ENCODE measurements at regions not wholly inside any gene's neighbourhood (a gene's known extent, or its start where the extent isn't known, plus 50 kb on each side); places are given as distances from the start of the nearest gene placed in this dataset.

DNA sequence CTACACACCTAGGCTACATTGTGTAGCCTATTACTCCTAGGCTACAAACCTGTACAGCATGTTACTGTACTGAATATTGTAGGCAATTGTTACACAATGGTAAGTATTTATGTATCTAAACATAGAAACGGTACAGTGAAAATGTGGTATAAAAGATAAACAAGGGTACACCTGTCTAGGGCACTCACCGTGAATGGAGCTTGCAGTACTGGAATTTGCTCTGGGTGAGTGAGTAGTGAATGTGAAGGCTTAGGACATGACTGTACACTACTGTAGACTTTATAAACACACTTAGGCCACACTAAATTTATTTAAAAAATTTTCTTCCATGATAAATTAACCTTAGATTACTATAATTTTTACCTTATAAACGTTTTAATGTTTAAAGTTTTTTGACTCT is 171.7 kb upstream of the NCAM1 start:
- CTCF ChIA-PET, result no interaction called here

GRCh38 chr11:112790286-112790685 is 170.9 kb upstream of the NCAM1 start:
- DNase-seq (ENCODE audit: low read depth, low spot score), result no peak
- Histone ChIP-seq H3K9me3 (ENCODE audit: control insufficient read depth, insufficient read depth, low read length) (no peaks in the 10 kb centered on the region), H3K27me3 (ENCODE audit: control insufficient read depth, insufficient read depth, low read length) (no peaks in the 10 kb centered on the region), H3K4me3 (ENCODE audit: low read depth, low read length) (no peak overlapping the region), H3K27ac (ENCODE audit: low read depth, low read length) (no peak overlapping the region)
- ChIA-PET POLR2A (no interaction called here), CTCF (interaction anchor here (0.7 kb wide), 1 partner anchor 25 kb away, joined by 3 read pairs; no protein-coding TSS in a partner anchor)
- TF ChIP-seq, protein P1, sequence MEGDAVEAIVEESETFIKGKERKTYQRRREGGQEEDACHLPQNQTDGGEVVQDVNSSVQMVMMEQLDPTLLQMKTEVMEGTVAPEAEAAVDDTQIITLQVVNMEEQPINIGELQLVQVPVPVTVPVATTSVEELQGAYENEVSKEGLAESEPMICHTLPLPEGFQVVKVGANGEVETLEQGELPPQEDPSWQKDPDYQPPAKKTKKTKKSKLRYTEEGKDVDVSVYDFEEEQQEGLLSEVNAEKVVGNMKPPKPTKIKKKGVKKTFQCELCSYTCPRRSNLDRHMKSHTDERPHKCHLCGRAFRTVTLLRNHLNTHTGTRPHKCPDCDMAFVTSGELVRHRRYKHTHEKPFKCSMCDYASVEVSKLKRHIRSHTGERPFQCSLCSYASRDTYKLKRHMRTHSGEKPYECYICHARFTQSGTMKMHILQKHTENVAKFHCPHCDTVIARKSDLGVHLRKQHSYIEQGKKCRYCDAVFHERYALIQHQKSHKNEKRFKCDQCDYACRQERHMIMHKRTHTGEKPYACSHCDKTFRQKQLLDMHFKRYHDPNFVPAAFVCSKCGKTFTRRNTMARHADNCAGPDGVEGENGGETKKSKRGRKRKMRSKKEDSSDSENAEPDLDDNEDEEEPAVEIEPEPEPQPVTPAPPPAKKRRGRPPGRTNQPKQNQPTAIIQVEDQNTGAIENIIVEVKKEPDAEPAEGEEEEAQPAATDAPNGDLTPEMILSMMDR (IDR thresholded peaks at IDR 0.05; ENCODE audit: low read depth, low read length), result no peak

More for the DNA sequence above, 171.7 kb upstream of the NCAM1 start:
- H3K9me3 ChIP-seq (ENCODE audit: control insufficient read depth, insufficient read depth, low read length), result no peaks in the 10 kb centered on the region; the same call in 1 of the 2 replicates
- H3K27me3 ChIP-seq (ENCODE audit: control insufficient read depth, insufficient read depth, low read length), result no peaks in the 10 kb centered on the region
- POLR2A ChIA-PET, result no interaction called here
- H3K4me3 ChIP-seq (ENCODE audit: low read depth, low read length), result no peak overlapping the region
- TF ChIP-seq, protein P1 (IDR thresholded peaks at IDR 0.05; ENCODE audit: low read depth, low read length), result no peak
- DNase-seq (ENCODE audit: low read depth, low spot score), result no peak
- no peak overlapping the region for H3K27ac ChIP-seq (ENCODE audit: low read depth, low read length)

DNA sequence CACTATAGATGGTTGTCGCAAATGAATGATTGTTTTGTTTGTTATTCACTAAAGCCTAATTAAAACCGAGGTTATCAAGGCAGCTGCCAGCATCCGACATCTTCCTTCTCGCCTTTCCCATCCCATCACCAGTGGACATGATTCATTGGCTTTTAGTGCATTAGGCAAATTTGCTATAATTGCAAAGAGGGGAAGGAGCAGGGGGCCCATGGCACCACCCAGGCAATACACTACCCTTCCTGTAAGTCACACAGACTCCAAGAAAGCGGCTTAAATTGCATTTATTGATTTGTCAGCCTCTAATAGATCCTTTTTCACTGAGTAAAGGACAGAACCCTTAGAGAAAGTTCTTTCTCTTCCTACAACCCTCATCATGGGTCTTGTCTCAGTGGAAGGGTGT is 169.2 kb upstream of the NCAM1 start:
- H3K27me3 ChIP-seq (ENCODE audit: control insufficient read depth, insufficient read depth, low read length), result no peaks in the 10 kb centered on the region
- POLR2A ChIA-PET, result no interaction called here
- no peak for DNase-seq (ENCODE audit: low read depth, low spot score)
- TF ChIP-seq, protein P1 (IDR thresholded peaks at IDR 0.05; ENCODE audit: low read depth, low read length), result no peak
- no peaks in the 10 kb centered on the region for H3K9me3 ChIP-seq (ENCODE audit: control insufficient read depth, insufficient read depth, low read length)
- no peak overlapping the region for H3K27ac ChIP-seq (ENCODE audit: low read depth, low read length)
- CTCF ChIA-PET, result no interaction called here
- no peak overlapping the region for H3K4me3 ChIP-seq (ENCODE audit: low read depth, low read length)

GRCh38 chr11:112793416-112793815 is 167.8 kb upstream of the NCAM1 start:
- TF ChIP-seq, protein P1 (IDR thresholded peaks at IDR 0.05; ENCODE audit: low read depth, low read length), result no peak
- Histone ChIP-seq H3K4me3 (ENCODE audit: low read depth, low read length) (no peak overlapping the region), H3K9me3 (ENCODE audit: control insufficient read depth, insufficient read depth, low read length) (no peaks in the 10 kb centered on the region), H3K27ac (ENCODE audit: low read depth, low read length) (no peak overlapping the region), H3K27me3 (ENCODE audit: control insufficient read depth, insufficient read depth, low read length) (no peaks in the 10 kb centered on the region)
- POLR2A ChIA-PET, result no interaction called here
- no peak for DNase-seq (ENCODE audit: low read depth, low spot score)
- CTCF ChIA-PET, result no interaction called here

- Histone ChIP-seq H3K27me3 (ENCODE audit: control insufficient read depth, insufficient read depth, low read length) (no peaks in the 10 kb centered on the region), H3K27ac (ENCODE audit: low read depth, low read length) (no peak overlapping the region), H3K9me3 (ENCODE audit: control insufficient read depth, insufficient read depth, low read length) (no peaks in the 10 kb centered on the region), H3K4me3 (ENCODE audit: low read depth, low read length) (no peak overlapping the region)
- no peak for DNase-seq (ENCODE audit: low read depth, low spot score)
- ChIA-PET CTCF (interaction anchor here (0.7 to 2.2 kb wide), 7 partner anchors 8 to 889 kb away, joined by 3 to 7 read pairs (median 4); no protein-coding TSS in a partner anchor), POLR2A (no interaction called here)
- TF ChIP-seq, protein P1 (IDR thresholded peaks at IDR 0.05; ENCODE audit: low read depth, low read length), result no peak
These were observed 166.8 kb upstream of the NCAM1 start for GRCh38 chr11:112794331-112794846.

All from AG04450 (cell line).